ENCODE measurements at regions not wholly inside any gene's neighbourhood (a gene's known extent, or its start where the extent isn't known, plus 50 kb on each side); places are given as distances from the start of the nearest gene placed in this dataset.

- TF ChIP-seq TAF1 (IDR thresholded peaks at IDR 0.05; ENCODE audit: low read depth) = no peak
- TF ChIP-seq RAD21 (IDR thresholded peaks at IDR 0.05; ENCODE audit: low read depth) = no peak
- TF ChIP-seq TCF12 (IDR thresholded peaks at IDR 0.05; ENCODE audit: low read depth) = no peak
- TF ChIP-seq YY1 (IDR thresholded peaks at IDR 0.05; ENCODE audit: low read depth) = no peak
- TF ChIP-seq MAX (IDR thresholded peaks at IDR 0.05) = no peak
- no peak for TF ChIP-seq USF1 (IDR thresholded peaks at IDR 0.05)
- no peak for TF ChIP-seq NFIC (IDR thresholded peaks at IDR 0.05)
- TF ChIP-seq FOXM1 (IDR thresholded peaks at IDR 0.05; ENCODE audit: borderline replicate concordance, low read depth) = no peak
- no peak for TF ChIP-seq EP300 (IDR thresholded peaks at IDR 0.05; ENCODE audit: borderline replicate concordance)
- TF ChIP-seq CEBPB (IDR thresholded peaks at IDR 0.05) = no peak
- TF ChIP-seq EGR1 (IDR thresholded peaks at IDR 0.05) = no peak
- TF ChIP-seq, protein P1, sequence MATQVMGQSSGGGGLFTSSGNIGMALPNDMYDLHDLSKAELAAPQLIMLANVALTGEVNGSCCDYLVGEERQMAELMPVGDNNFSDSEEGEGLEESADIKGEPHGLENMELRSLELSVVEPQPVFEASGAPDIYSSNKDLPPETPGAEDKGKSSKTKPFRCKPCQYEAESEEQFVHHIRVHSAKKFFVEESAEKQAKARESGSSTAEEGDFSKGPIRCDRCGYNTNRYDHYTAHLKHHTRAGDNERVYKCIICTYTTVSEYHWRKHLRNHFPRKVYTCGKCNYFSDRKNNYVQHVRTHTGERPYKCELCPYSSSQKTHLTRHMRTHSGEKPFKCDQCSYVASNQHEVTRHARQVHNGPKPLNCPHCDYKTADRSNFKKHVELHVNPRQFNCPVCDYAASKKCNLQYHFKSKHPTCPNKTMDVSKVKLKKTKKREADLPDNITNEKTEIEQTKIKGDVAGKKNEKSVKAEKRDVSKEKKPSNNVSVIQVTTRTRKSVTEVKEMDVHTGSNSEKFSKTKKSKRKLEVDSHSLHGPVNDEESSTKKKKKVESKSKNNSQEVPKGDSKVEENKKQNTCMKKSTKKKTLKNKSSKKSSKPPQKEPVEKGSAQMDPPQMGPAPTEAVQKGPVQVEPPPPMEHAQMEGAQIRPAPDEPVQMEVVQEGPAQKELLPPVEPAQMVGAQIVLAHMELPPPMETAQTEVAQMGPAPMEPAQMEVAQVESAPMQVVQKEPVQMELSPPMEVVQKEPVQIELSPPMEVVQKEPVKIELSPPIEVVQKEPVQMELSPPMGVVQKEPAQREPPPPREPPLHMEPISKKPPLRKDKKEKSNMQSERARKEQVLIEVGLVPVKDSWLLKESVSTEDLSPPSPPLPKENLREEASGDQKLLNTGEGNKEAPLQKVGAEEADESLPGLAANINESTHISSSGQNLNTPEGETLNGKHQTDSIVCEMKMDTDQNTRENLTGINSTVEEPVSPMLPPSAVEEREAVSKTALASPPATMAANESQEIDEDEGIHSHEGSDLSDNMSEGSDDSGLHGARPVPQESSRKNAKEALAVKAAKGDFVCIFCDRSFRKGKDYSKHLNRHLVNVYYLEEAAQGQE (IDR thresholded peaks at IDR 0.05; ENCODE audit: low read depth) = no peak
- no peak for TF ChIP-seq CREB1 (IDR thresholded peaks at IDR 0.05; ENCODE audit: low read depth)
- no peak for TF ChIP-seq TEAD4 (IDR thresholded peaks at IDR 0.05)
- TF ChIP-seq ZBTB7A (IDR thresholded peaks at IDR 0.05; ENCODE audit: low read depth) = no peak
Measured at GRCh38 chr1:55685560-55685959, 470.4 kb upstream of the USP24 start.

- TF ChIP-seq USF1 (IDR thresholded peaks at IDR 0.05) (no peak), TCF12 (IDR thresholded peaks at IDR 0.05; ENCODE audit: low read depth) (no peak)
Measured at GRCh38 chr1:55684131-55684650, 469.0 kb upstream of the USP24 start.

DNA sequence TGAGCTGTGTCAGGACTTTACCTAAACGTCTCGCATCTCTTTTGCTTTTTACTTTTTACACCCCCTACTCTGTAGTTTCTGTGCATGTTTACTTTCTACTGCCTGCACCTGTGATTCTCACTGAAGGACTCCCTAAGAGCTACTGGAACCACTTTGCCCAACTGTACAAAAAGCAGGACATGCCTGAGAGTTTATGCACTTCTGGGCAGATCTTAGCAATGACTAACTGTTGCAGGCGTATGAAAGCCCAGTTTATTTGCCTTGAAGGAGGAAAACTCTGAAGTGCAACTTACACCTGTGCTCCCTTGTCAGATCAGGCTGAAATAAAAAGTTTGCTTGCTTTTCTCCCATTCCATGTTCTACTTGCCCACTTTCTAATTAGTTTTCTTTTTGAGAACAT is 467.0 kb upstream of the USP24 start:
- TF ChIP-seq RAD21 (IDR thresholded peaks at IDR 0.05; ENCODE audit: low read depth) = no peak
- no peak for TF ChIP-seq USF1 (IDR thresholded peaks at IDR 0.05)
- no peak for TF ChIP-seq MAX (IDR thresholded peaks at IDR 0.05)
- no peak for TF ChIP-seq YY1 (IDR thresholded peaks at IDR 0.05; ENCODE audit: low read depth)
- TF ChIP-seq EGR1 (IDR thresholded peaks at IDR 0.05) = no peak
- TF ChIP-seq NFIC (IDR thresholded peaks at IDR 0.05) = no peak
- no peak for TF ChIP-seq EP300 (IDR thresholded peaks at IDR 0.05; ENCODE audit: borderline replicate concordance)

DNA sequence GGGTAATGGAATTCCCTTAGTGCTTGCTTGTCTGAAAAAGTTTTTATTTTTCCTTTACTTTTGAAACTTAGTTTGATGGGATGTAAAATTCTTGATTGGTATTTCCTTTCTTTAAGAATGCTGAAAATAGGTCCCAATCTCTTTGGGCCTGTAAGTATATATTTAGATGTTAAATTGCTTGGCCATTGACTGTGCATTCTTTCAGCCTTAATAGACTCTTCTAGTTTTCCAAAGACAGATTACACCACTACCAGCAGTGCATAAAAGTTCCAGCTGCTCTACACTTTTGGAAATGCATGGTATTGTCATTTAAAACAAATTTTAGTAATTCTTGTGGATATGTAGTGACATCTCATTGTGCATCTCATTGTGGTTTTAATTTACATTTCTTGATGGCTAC is 464.8 kb upstream of the USP24 start:
- TF ChIP-seq TEAD4 (IDR thresholded peaks at IDR 0.05) = no peak
- no peak for TF ChIP-seq YY1 (IDR thresholded peaks at IDR 0.05; ENCODE audit: low read depth)
- no peak for TF ChIP-seq USF1 (IDR thresholded peaks at IDR 0.05)

DNA sequence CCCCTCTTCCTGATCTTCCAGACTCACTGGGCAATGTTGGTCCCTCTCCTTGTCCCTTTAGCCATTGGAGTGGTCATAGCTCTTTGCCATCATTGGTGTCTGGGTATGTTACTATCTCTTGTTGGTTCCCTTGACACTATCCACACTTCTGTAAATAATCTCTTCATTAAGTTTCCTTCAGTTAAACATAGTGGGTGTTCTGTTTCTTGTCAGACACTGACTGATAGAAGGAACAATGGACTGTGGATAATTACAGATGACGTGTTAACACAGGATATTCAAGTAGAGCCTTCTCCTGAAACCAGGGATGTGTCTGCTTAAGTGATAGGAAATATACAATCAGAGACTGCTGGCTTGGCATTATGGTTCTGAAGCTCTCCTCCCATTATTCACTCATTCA is 458.3 kb upstream of the USP24 start:
- no peak for TF ChIP-seq EGR1 (IDR thresholded peaks at IDR 0.05)
- no peak for TF ChIP-seq ZBTB7A (IDR thresholded peaks at IDR 0.05; ENCODE audit: low read depth)
- no peak for TF ChIP-seq RAD21 (IDR thresholded peaks at IDR 0.05; ENCODE audit: low read depth)
- no peak for TF ChIP-seq FOXM1 (IDR thresholded peaks at IDR 0.05; ENCODE audit: borderline replicate concordance, low read depth)
- TF ChIP-seq NFIC (IDR thresholded peaks at IDR 0.05) = no peak
- no peak for TF ChIP-seq TAF1 (IDR thresholded peaks at IDR 0.05; ENCODE audit: low read depth)
- no peak for TF ChIP-seq CREB1 (IDR thresholded peaks at IDR 0.05; ENCODE audit: low read depth)
- no peak for TF ChIP-seq CEBPB (IDR thresholded peaks at IDR 0.05)
- TF ChIP-seq YY1 (IDR thresholded peaks at IDR 0.05; ENCODE audit: low read depth) = no peak
- no peak for TF ChIP-seq TEAD4 (IDR thresholded peaks at IDR 0.05)

- TF ChIP-seq CEBPB (IDR thresholded peaks at IDR 0.05) (no peak), FOXM1 (IDR thresholded peaks at IDR 0.05; ENCODE audit: borderline replicate concordance, low read depth) (no peak), EP300 (IDR thresholded peaks at IDR 0.05; ENCODE audit: borderline replicate concordance) (no peak), CREB1 (IDR thresholded peaks at IDR 0.05; ENCODE audit: low read depth) (no peak), MAX (IDR thresholded peaks at IDR 0.05) (no peak), USF1 (IDR thresholded peaks at IDR 0.05) (no peak), EGR1 (IDR thresholded peaks at IDR 0.05) (no peak), ZBTB7A (IDR thresholded peaks at IDR 0.05; ENCODE audit: low read depth) (no peak), NFIC (IDR thresholded peaks at IDR 0.05) (no peak), YY1 (IDR thresholded peaks at IDR 0.05; ENCODE audit: low read depth) (no peak), TEAD4 (IDR thresholded peaks at IDR 0.05) (no peak), RAD21 (IDR thresholded peaks at IDR 0.05; ENCODE audit: low read depth) (no peak), TCF12 (IDR thresholded peaks at IDR 0.05; ENCODE audit: low read depth) (no peak), TAF1 (IDR thresholded peaks at IDR 0.05; ENCODE audit: low read depth) (no peak)
- TF ChIP-seq, protein P1 (IDR thresholded peaks at IDR 0.05; ENCODE audit: low read depth) = no peak
Measured at GRCh38 chr1:55670331-55671082, 455.3 kb upstream of the USP24 start.
